H1 (cell line): ENCODE measurements at regions not wholly inside any gene's neighbourhood (a gene's known extent, or its start where the extent isn't known, plus 50 kb on each side); places are given as distances from the start of the nearest gene placed in this dataset.

Source experiments
- CTCF ChIA-PET: fragments of 300-600 bp; sonication (Branson Sonifier 250); formaldehyde crosslinking; loops from one replicate; lab custom pipeline; 2021; ENCODE audit not compliant: partially characterized antibody; lab: Charles Lee
- POLR2A ChIA-PET: fragments of 300-600 bp; sonication (Branson Sonifier 250); formaldehyde crosslinking; loops from one replicate; lab custom pipeline; 2021; ENCODE audit warnings: inconsistent platforms; ENCODE audit not compliant: partially characterized antibody; lab: Charles Lee
- DNase-seq, 2 experiments: peaks; one replicate each; pipeline versions ENCODE4 v3.0.0 to v3.0.0-alpha.2; 2010 to 2022; ENCODE audit warnings: low spot score in 2 of 2, low read depth in 1 of 2, mixed read lengths in 1 of 2
- FAIRE-seq: peaks from 2 replicates; lab custom pipeline; 2011; peaks lifted over from hg19 to GRCh38; lab: Jason Lieb, UNC
- H2AFZ ChIP-seq: 2 replicates; pipeline ENCODE4 v1.8.1; 2012; ENCODE audit warnings: low read length, inconsistent platforms
- H2AK5ac ChIP-seq: 2 replicates; pipeline ENCODE4 v1.6.1; 2013; ENCODE audit warnings: low read depth, low read length
- H2BK120ac ChIP-seq: replicated peaks from 2 replicates; pipeline ENCODE3; 2013; ENCODE audit warnings: low read depth, low read length, inconsistent platforms
- H2BK12ac ChIP-seq: 2 replicates; pipeline ENCODE4 v1.6.1; 2013; ENCODE audit warnings: low read depth, low read length
- H2BK15ac ChIP-seq: 2 replicates; pipeline ENCODE4 v1.6.1; 2013; ENCODE audit warnings: low read length
- H2BK20ac ChIP-seq: 2 replicates; pipeline ENCODE4 v1.6.1; 2013; ENCODE audit warnings: low read length
- H2BK5ac ChIP-seq: 2 replicates; pipeline ENCODE4 v1.6.1; 2013; ENCODE audit warnings: low read depth, low read length
- H3K14ac ChIP-seq: 2 replicates; pipeline ENCODE4 v1.6.1; 2013; ENCODE audit warnings: inconsistent platforms; ENCODE audit not compliant: insufficient read length
- H3K18ac ChIP-seq: 2 replicates; pipeline ENCODE4 v1.6.1; 2013; ENCODE audit warnings: low read length; ENCODE audit errors: extremely low read depth
- H3K23ac ChIP-seq: 2 replicates; pipeline ENCODE4 v1.6.1; 2013; ENCODE audit warnings: inconsistent platforms; ENCODE audit not compliant: insufficient read length
- H3K23me2 ChIP-seq: 2 replicates; pipeline ENCODE4 v1.6.1; 2013; ENCODE audit warnings: low read depth, low read length
- H3K27ac ChIP-seq: 2 replicates; pipeline ENCODE4 v1.6.1; 2011; ENCODE audit warnings: low read depth, low read length, inconsistent platforms
- H3K27me3 ChIP-seq, 4 experiments: replicated peaks in 1 of 4; 1 replicate in 1 of 4; 2 replicates in 3 of 4; pipeline versions ENCODE4 v1.6.1 to v1.8.1; 2011 to 2013; ENCODE audit warnings: low read length in 3 of 4, mild to moderate bottlenecking in 3 of 4, inconsistent platforms in 2 of 4, mixed read lengths in 2 of 4, moderate library complexity in 1 of 4; ENCODE audit not compliant: control insufficient read depth in 3 of 4, insufficient read depth in 3 of 4; ENCODE audit errors: extremely low read depth in 1 of 4
- H3K36me3 ChIP-seq, 4 experiments: 2 replicates each; pipeline versions ENCODE4 v1.6.1 to v1.8.1; 2011 to 2013; ENCODE audit warnings: mild to moderate bottlenecking in 4 of 4, low read length in 3 of 4, moderate library complexity in 2 of 4, control low read depth in 1 of 4, inconsistent platforms in 1 of 4; ENCODE audit not compliant: insufficient read depth in 4 of 4, control insufficient read depth in 2 of 4
- H3K4ac ChIP-seq: replicated peaks from 2 replicates; pipeline ENCODE3; 2013; ENCODE audit warnings: low read length, low read depth, mixed read lengths, inconsistent platforms; ENCODE audit not compliant: insufficient read length
- H3K4me1 ChIP-seq, 4 experiments: replicated peaks in 1 of 4; 1 replicate in 1 of 4; 2 replicates in 3 of 4; pipeline versions ENCODE4 v1.6.1 to v1.8.1; 2011 to 2013; ENCODE audit warnings: low read length in 3 of 4, inconsistent platforms in 2 of 4, mixed read lengths in 1 of 4; ENCODE audit not compliant: insufficient read depth in 4 of 4, control insufficient read depth in 3 of 4
- H3K4me2 ChIP-seq, 2 experiments: 2 replicates each; pipeline versions ENCODE4 v1.6.1 to v1.8.1; 2011 to 2013; ENCODE audit warnings: low read depth in 2 of 2, low read length in 2 of 2, control low read depth in 1 of 2, inconsistent platforms in 1 of 2, mild to moderate bottlenecking in 1 of 2; ENCODE audit not compliant: insufficient read depth in 1 of 2
- H3K4me3 ChIP-seq, 4 experiments: fragments of 200-600, 300-600 bp in 1 of 4; sonication (generic), shearing (Covaris generic), sonication (Bioruptor Twin) in 1 of 4; 2 replicates each; pipeline versions ENCODE4 v1.5.1 to v1.8.1; 2011 to 2016; ENCODE audit warnings: low read length in 4 of 4, low read depth in 3 of 4, control low read depth in 2 of 4, inconsistent platforms in 2 of 4, mild to moderate bottlenecking in 2 of 4, mixed read lengths in 1 of 4, moderate library complexity in 1 of 4; ENCODE audit not compliant: insufficient read depth in 2 of 4; ENCODE audit errors: extremely low read depth in 1 of 4
- H3K56ac ChIP-seq: replicated peaks from 2 replicates; pipeline ENCODE3; 2013; ENCODE audit warnings: low read depth, mild to moderate bottlenecking, mixed read lengths, low read length, inconsistent platforms; ENCODE audit not compliant: insufficient read length
- H3K79me1 ChIP-seq: 2 replicates; pipeline ENCODE4 v1.6.1; 2013; ENCODE audit warnings: low read depth, low read length, control low read depth
- H3K79me2 ChIP-seq, 2 experiments: 2 replicates each; pipeline versions ENCODE4 v1.6.1 to v1.8.1; 2012 to 2013; ENCODE audit warnings: low read length in 2 of 2, mild to moderate bottlenecking in 2 of 2, inconsistent platforms in 1 of 2; ENCODE audit not compliant: insufficient read depth in 2 of 2, control insufficient read depth in 1 of 2
- H3K9ac ChIP-seq, 4 experiments: replicated peaks in 1 of 4; 1 replicate in 1 of 4; 2 replicates in 3 of 4; pipeline versions ENCODE4 v1.6.1 to v1.8.1; 2011 to 2013; ENCODE audit warnings: low read depth in 3 of 4, low read length in 3 of 4, control low read depth in 2 of 4, mild to moderate bottlenecking in 2 of 4, moderate library complexity in 2 of 4, inconsistent platforms in 1 of 4; ENCODE audit errors: extremely low read depth in 1 of 4
- H3K9me3 ChIP-seq, 2 experiments: 2 replicates each; pipeline versions ENCODE4 v1.6.1 to v1.8.1; 2012 to 2013; ENCODE audit warnings: mild to moderate bottlenecking in 2 of 2, moderate library complexity in 2 of 2, control low read depth in 1 of 2, inconsistent platforms in 1 of 2, low read depth in 1 of 2, low read length in 1 of 2, mixed read lengths in 1 of 2; ENCODE audit not compliant: insufficient read depth in 2 of 2
- H4K20me1 ChIP-seq, 2 experiments: replicated peaks in 1 of 2; 2 replicates each; pipeline versions ENCODE3 to v1.8.1; 2011 to 2013; ENCODE audit warnings: inconsistent platforms in 2 of 2, low read length in 2 of 2, mild to moderate bottlenecking in 1 of 2; ENCODE audit not compliant: insufficient read depth in 2 of 2, control insufficient read depth in 1 of 2
- H4K5ac ChIP-seq: 2 replicates; pipeline ENCODE4 v1.6.1; 2013; ENCODE audit warnings: low read length, low read depth, mixed read lengths, inconsistent platforms; ENCODE audit not compliant: insufficient read length
- H4K8ac ChIP-seq: 2 replicates; pipeline ENCODE4 v1.8.0; 2013; ENCODE audit warnings: mild to moderate bottlenecking, moderate library complexity, low read length, inconsistent platforms; ENCODE audit not compliant: insufficient read depth; ENCODE audit errors: extremely low read depth
- H4K91ac ChIP-seq: replicated peaks from 2 replicates; pipeline ENCODE3; 2013; ENCODE audit warnings: low read length, mixed read lengths, inconsistent platforms; ENCODE audit not compliant: insufficient read length
- GTF2F1 ChIP-seq: IDR thresholded peaks from 2 replicates; pipeline ENCODE4 v1.6.1; 2012; ENCODE audit warnings: low read depth, low read length, improper control_type of control experiment, borderline replicate concordance
- RBBP5 ChIP-seq: IDR thresholded peaks from 2 replicates; pipeline ENCODE4 v1.7.1; 2012; ENCODE audit warnings: low read depth, mild to moderate bottlenecking, inconsistent platforms, low read length, moderate library complexity, borderline replicate concordance
- RXRA ChIP-seq: IDR thresholded peaks from 2 replicates; pipeline ENCODE4 v1.6.1; 2011; ENCODE audit warnings: low read depth, mild to moderate bottlenecking, low read length, moderate library complexity; ENCODE audit not compliant: insufficient read depth
- SAP30 ChIP-seq: fragments of 300-600 bp; sonication (generic); IDR thresholded peaks from 2 replicates; pipeline ENCODE4 v1.7.1; 2012; ENCODE audit warnings: low read length, moderate library complexity, mild to moderate bottlenecking, inconsistent platforms; ENCODE audit not compliant: insufficient read depth, insufficient replicate concordance
- SIN3A ChIP-seq, 2 experiments: IDR thresholded peaks in 1 of 2; conservative IDR thresholded peaks in 1 of 2; 2 replicates each; pipeline ENCODE4 v1.6.1; 2011 to 2012; ENCODE audit warnings: low read length in 2 of 2, improper control_type of control experiment in 1 of 2, low read depth in 1 of 2, mild to moderate bottlenecking in 1 of 2
- SP4 ChIP-seq: IDR thresholded peaks from 2 replicates; pipeline ENCODE4 v1.6.1; 2012; ENCODE audit warnings: low read length, inconsistent platforms
- TEAD4 ChIP-seq: IDR thresholded peaks from 2 replicates; pipeline ENCODE4 v1.6.1; 2012; ENCODE audit warnings: low read depth, low read length, inconsistent platforms, mixed read lengths
- YY1 ChIP-seq: IDR thresholded peaks from 2 replicates; pipeline ENCODE4 v1.6.1; 2011; ENCODE audit warnings: low read depth, mild to moderate bottlenecking, low read length
- WGBS, 2 experiments: shearing (Covaris generic) in 1 of 2; methylation state at CpG; one replicate each; pipeline versions ENCODE4 v1.1.6 to v1.1.7; 2013 to 2015; ENCODE audit warnings: low lambda C conversion rate in 2 of 2, mixed read lengths in 2 of 2, inconsistent platforms in 1 of 2, low coverage in 1 of 2, missing lambda C conversion rate in 1 of 2; ENCODE audit not compliant: insufficient replicate concordance in 2 of 2, insufficient coverage in 1 of 2, insufficient read length in 1 of 2; ENCODE audit errors: extremely low coverage in 1 of 2, missing lambda C conversion rate in 1 of 2; 5-methylcytosine and 5-hydroxymethylcytosine counted together

DNA sequence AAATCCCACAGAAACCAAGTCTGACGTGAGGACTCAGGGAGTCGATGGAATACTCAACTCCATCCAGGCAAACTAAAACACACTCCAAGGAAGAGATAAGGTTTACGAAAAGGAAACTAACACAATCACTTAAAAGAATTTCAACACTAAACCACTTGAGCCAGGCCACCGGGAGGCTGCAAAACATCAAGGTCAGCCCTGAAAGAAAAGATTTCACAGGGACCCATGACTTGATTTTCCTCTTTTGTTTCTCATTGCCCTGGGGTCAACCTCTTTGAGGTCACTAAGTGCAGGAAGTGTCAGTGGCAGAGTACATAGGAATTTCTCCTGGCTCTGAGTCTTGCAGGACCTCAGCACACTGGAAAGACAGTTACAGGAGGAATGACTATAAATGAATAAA is 77.8 kb upstream of the TARS1 start:
- no peak overlapping the region for H3K14ac ChIP-seq
- no peak overlapping the region for H3K18ac ChIP-seq
- no peak overlapping the region for H3K56ac ChIP-seq
- H2BK5ac ChIP-seq: no peak overlapping the region
- 70% methylated on average over 4 of the region's 4 CpGs; no CpG with 5 or more reads in 1 of the 2 experiments for WGBS, 2 experiments
- H3K9me3 ChIP-seq: peaks cover 0 to 4% of the 10 kb centered on the region in 2 experiments; a peak in 1 of 4 replicates
- no peak overlapping the region for H2AK5ac ChIP-seq
- H3K27ac ChIP-seq: no peak overlapping the region
- H3K79me2 ChIP-seq: no peaks in the 10 kb centered on the region
- H4K91ac ChIP-seq: no peak overlapping the region
- H3K4me3 ChIP-seq: no peak overlapping the region
- no peak overlapping the region for H2BK15ac ChIP-seq
- no peak for DNase-seq
- no peaks in the 10 kb centered on the region for H3K36me3 ChIP-seq
- H3K4me1 ChIP-seq: no peaks in the 10 kb centered on the region
- CTCF ChIA-PET: interaction anchor here (0.7 kb wide), 1 partner anchor 118 kb away, joined by 3 read pairs; no protein-coding TSS in a partner anchor
- no peak overlapping the region for H3K23ac ChIP-seq
- H2BK12ac ChIP-seq: no peak overlapping the region
- no peak overlapping the region for H2AFZ ChIP-seq
- no peak overlapping the region for H3K9ac ChIP-seq
- POLR2A ChIA-PET: no interaction called here
- H4K5ac ChIP-seq: no peak overlapping the region
- H2BK120ac ChIP-seq: no peak overlapping the region
- H3K27me3 ChIP-seq: no peaks in the 10 kb centered on the region
- H3K23me2 ChIP-seq: no peaks in the 10 kb centered on the region
- no peaks in the 10 kb centered on the region for H3K79me1 ChIP-seq
- no peak overlapping the region for H2BK20ac ChIP-seq
- H4K20me1 ChIP-seq: no peaks in the 10 kb centered on the region
- H4K8ac ChIP-seq: no peak overlapping the region
- no peak for FAIRE-seq
- H3K4ac ChIP-seq: no peak overlapping the region
- H3K4me2 ChIP-seq: no peak overlapping the region
- TF ChIP-seq SIN3A (conservative IDR thresholded peaks at IDR 0.05 in 1 of 2, IDR thresholded peaks at IDR 0.05 in 1 of 2; ENCODE audit: low read depth in 1 of 2, low read length in 2 of 2): no peak
- no peak for TF ChIP-seq SP4
- no peak for TF ChIP-seq YY1
- no peak for TF ChIP-seq SAP30
- no peak for TF ChIP-seq TEAD4
- no peak for TF ChIP-seq RBBP5
- TF ChIP-seq GTF2F1: no peak
- no peak for TF ChIP-seq RXRA
